WERI-Rb-1 (cell line): ENCODE measurements at regions not wholly inside any gene's neighbourhood (a gene's known extent, or its start where the extent isn't known, plus 50 kb on each side); places are given as distances from the start of the nearest gene placed in this dataset.

Experiments
- DNase-seq: peaks from one replicate; pipeline ENCODE4 v3.0.0-alpha.2; 2020
- H3K27ac ChIP-seq: fragments of 250-450 bp; sonication (Bioruptor Pico); 2 replicates; pipeline ENCODE4 v1.5.1; 2020; ENCODE audit warnings: mild to moderate bottlenecking, moderate library complexity
- H3K27me3 ChIP-seq: fragments of 250-450 bp; sonication (Bioruptor Pico); 2 replicates; pipeline ENCODE4 v1.5.1; 2021; ENCODE audit warnings: mild to moderate bottlenecking, low read depth, moderate library complexity; ENCODE audit not compliant: insufficient read depth, severe bottlenecking
- H3K36me3 ChIP-seq: fragments of 250-450 bp; sonication (Bioruptor Pico); 2 replicates; pipeline ENCODE4 v1.5.1; 2020; ENCODE audit warnings: mild to moderate bottlenecking, moderate library complexity
- H3K4me3 ChIP-seq: 2 replicates; pipeline ENCODE4 v1.5.1; 2011; ENCODE audit warnings: low read depth, mild to moderate bottlenecking, control low read depth, low read length
- H3K9me3 ChIP-seq: fragments of 250-450 bp; sonication (Bioruptor Pico); 2 replicates; pipeline ENCODE4 v1.5.1; 2021; ENCODE audit warnings: mild to moderate bottlenecking, moderate library complexity; ENCODE audit not compliant: severe bottlenecking
- CTCF ChIP-seq: IDR thresholded peaks from 2 replicates; pipeline ENCODE4 v1.5.1; 2011; ENCODE audit warnings: low read depth, mild to moderate bottlenecking, control low read depth, inconsistent platforms, low read length

GRCh38 chr15:97189162-97189780 is 771.2 kb upstream of the ARRDC4 start:
- no peak for TF ChIP-seq CTCF
- no peak for DNase-seq
- Histone ChIP-seq H3K27ac (no peak overlapping the region), H3K27me3 (peaks cover 44% of the 10 kb centered on the region), H3K9me3 (no peaks in the 10 kb centered on the region), H3K36me3 (no peaks in the 10 kb centered on the region), H3K4me3 (no peak overlapping the region)

- Histone ChIP-seq H3K36me3 (no peaks in the 10 kb centered on the region), H3K27ac (no peak overlapping the region), H3K4me3 (no peak overlapping the region), H3K9me3 (no peaks in the 10 kb centered on the region), H3K27me3 (peaks cover 35% of the 10 kb centered on the region)
- TF ChIP-seq CTCF: no peak
- no peak for DNase-seq
These were observed 765.8 kb upstream of the ARRDC4 start for GRCh38 chr15:97194750-97195149.

DNA sequence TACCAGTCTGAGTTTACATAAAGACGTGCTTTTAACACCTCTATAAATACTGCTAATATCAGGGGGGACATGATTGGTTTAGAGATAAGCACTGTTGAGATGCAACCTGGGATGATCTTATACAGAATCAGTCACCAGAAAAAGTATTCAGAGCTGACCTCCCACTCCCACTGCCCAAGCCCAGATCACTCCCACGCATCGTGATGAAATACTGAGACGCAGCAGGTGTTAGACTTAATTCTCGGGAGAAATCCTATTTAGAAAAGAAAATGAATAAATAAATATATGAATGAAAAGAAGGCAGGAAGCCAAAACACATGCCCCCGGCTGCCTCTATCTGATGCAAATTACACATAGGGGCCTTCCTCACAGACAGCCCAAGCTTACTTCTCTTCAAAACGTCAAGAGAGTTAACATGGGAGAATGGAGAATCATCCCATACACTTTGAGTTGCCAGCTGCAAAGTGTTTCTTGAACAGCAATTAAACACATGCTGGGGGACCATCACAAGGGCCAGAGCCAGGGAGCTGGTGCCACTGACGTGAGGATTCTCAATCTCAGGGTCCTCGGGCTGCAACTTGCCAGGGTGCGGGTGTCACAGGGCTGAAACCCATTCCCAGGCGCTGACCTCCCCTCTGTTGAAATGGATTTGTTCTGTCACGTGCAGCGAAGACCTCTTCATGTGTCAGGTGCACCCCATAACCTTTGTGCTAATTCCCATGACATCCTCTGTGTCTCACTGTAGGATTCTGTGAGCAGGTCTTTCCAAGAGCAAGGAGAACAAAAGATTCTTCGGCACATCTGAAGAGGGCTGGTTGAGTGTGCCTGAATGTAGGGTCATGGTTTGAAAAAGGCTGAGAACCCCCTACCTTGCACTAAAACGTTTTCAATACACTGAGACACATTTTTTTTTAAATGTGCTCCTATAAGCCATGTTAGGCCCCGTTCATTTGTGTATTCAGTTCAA is 764.2 kb upstream of the ARRDC4 start:
- no peak for DNase-seq
- no peak overlapping the region for H3K4me3 ChIP-seq
- H3K36me3 ChIP-seq: no peaks in the 10 kb centered on the region
- no peaks in the 10 kb centered on the region for H3K9me3 ChIP-seq
- no peak overlapping the region for H3K27ac ChIP-seq
- no peak for TF ChIP-seq CTCF
- H3K27me3 ChIP-seq: peaks cover 47% of the 10 kb centered on the region

DNA sequence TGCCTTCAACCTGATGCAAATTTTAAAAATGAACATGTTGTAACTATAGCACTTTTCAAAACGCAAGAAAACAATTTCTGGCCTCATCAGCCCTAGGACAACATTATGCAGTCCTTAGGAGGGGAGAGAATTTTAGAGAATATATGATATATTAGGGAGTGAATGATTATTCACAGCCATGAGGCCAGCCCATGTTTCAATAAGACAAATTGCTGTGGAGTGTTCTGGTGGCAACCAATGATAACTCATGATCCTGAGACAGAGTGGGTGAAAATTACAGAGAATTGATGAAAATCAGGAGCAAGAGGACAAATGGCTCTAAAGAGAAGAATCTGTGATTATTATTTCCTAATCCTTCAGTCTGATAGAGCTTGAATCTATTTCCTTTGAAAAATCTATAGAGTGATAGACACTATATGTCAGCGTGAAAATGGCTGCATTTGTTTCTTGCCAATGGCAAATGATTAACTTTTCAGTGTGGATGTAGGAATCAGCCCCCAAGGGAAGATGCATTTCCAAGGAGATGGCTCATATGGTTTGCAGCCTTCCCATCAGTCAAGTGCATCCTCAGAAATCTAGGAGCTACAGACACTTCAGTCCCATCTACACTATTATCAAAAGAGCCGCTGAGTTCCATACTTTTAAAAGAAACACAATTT is 761.0 kb upstream of the ARRDC4 start:
- no peaks in the 10 kb centered on the region for H3K9me3 ChIP-seq
- H3K4me3 ChIP-seq: no peak overlapping the region
- H3K36me3 ChIP-seq: no peaks in the 10 kb centered on the region
- no peak overlapping the region for H3K27ac ChIP-seq
- DNase-seq: no peak
- H3K27me3 ChIP-seq: peaks cover 43% of the 10 kb centered on the region
- no peak for TF ChIP-seq CTCF

- Histone ChIP-seq H3K27ac (no peak overlapping the region), H3K36me3 (no peaks in the 10 kb centered on the region), H3K27me3 (peaks cover 37% of the 10 kb centered on the region), H3K9me3 (no peaks in the 10 kb centered on the region), H3K4me3 (no peak overlapping the region)
- DNase-seq: no peak
- no peak for TF ChIP-seq CTCF
These were observed 760.3 kb upstream of the ARRDC4 start for GRCh38 chr15:97200161-97200560.
